ENCODE measurements at regions not wholly inside any gene's neighbourhood (a gene's known extent, or its start where the extent isn't known, plus 50 kb on each side); places are given as distances from the start of the nearest gene placed in this dataset.

- no peak for DNase-seq (ENCODE audit: low read depth in 1 of 2, low spot score in 1 of 2)
- TF ChIP-seq MAFK (IDR thresholded peaks at IDR 0.05; ENCODE audit: partially characterized antibody) = peak; percentile 17
- TF ChIP-seq JUNB (IDR thresholded peaks at IDR 0.05) = no peak
- TF ChIP-seq NPAS2 (CRISPR knock-in tag; IDR thresholded peaks at IDR 0.05; ENCODE audit: borderline replicate concordance) = no peak
- no peak for FAIRE-seq
- no peaks in the 10 kb centered on the region for H3K9me3 ChIP-seq
- CTCF ChIA-PET = interaction anchor here (1.0 kb wide), 1 partner anchor 13 kb away, joined by 3 read pairs; no protein-coding TSS in a partner anchor
- H3K4me2 ChIP-seq = no peak overlapping the region
- 4% methylated on average over 4 of the region's 4 CpGs for WGBS (ENCODE audit: missing lambda C conversion rate)
- no peak for ATAC-seq
- POLR2A ChIA-PET = no interaction called here
- H3K4me1 ChIP-seq = no peaks in the 10 kb centered on the region
- no peak overlapping the region for H3K4me3 ChIP-seq
- no peak overlapping the region for H3K27ac ChIP-seq
These were observed 61.7 kb upstream of the GUCY1A1 start for GRCh38 chr4:155604718-155605626.

GRCh38 chr4:155603360-155603891, 63.2 kb upstream of the GUCY1A1 start:
- ChIA-PET POLR2A (no interaction called here), CTCF (no interaction called here)
- WGBS (ENCODE audit: missing lambda C conversion rate) = 60% methylated on average over 6 of the region's 6 CpGs
- H3K4me1 ChIP-seq = no peaks in the 10 kb centered on the region
- no peaks in the 10 kb centered on the region for H3K9me3 ChIP-seq
- no peak overlapping the region for H3K27ac ChIP-seq
- FAIRE-seq (no peak), DNase-seq (ENCODE audit: low read depth in 1 of 2, low spot score in 1 of 2) (no peak), ATAC-seq (no peak)
- TF ChIP-seq JUN (IDR thresholded peaks at IDR 0.05) (no peak), ATOH8 (CRISPR knock-in tag; IDR thresholded peaks at IDR 0.05; ENCODE audit: low read depth) (no peak), RAD21 (conservative IDR thresholded peaks at IDR 0.05 in 1 of 2, IDR thresholded peaks at IDR 0.05 in 1 of 2) (no peak), TFCP2L1 (CRISPR knock-in tag; IDR thresholded peaks at IDR 0.05) (no peak), MAFK (IDR thresholded peaks at IDR 0.05; ENCODE audit: partially characterized antibody) (no peak), RNF2 (IDR thresholded peaks at IDR 0.05; ENCODE audit: borderline replicate concordance, low read depth) (no peak), HMGXB4 (CRISPR knock-in tag; IDR thresholded peaks at IDR 0.05; ENCODE audit: borderline replicate concordance) (no peak), CBX8 (IDR thresholded peaks at IDR 0.05) (no peak), RCOR1 (IDR thresholded peaks at IDR 0.05; ENCODE audit: low read depth, low read length) (no peak), USF2 (IDR thresholded peaks at IDR 0.05) (no peak)
- no peak overlapping the region for H3K4me2 ChIP-seq
- H3K4me3 ChIP-seq = no peak overlapping the region

- POLR2A ChIA-PET = no interaction called here
- WGBS (ENCODE audit: missing lambda C conversion rate) = 30% methylated on average over 3 of the region's 3 CpGs
- FAIRE-seq = no peak
- no peak for DNase-seq (ENCODE audit: low read depth in 1 of 2, low spot score in 1 of 2)
- Histone ChIP-seq H3K9me3 (no peaks in the 10 kb centered on the region), H3K4me3 (no peak overlapping the region), H3K27ac (no peak overlapping the region), H3K4me1 (no peaks in the 10 kb centered on the region), H3K4me2 (no peak overlapping the region)
- no peak for TF ChIP-seq NPAS2 (CRISPR knock-in tag; IDR thresholded peaks at IDR 0.05; ENCODE audit: borderline replicate concordance)
- TF ChIP-seq ELK1 (IDR thresholded peaks at IDR 0.05; ENCODE audit: low read depth, low read length) = no peak
- no peak for TF ChIP-seq HES2 (IDR thresholded peaks at IDR 0.05)
- no peak for TF ChIP-seq FOXS1 (CRISPR knock-in tag; IDR thresholded peaks at IDR 0.05)
- TF ChIP-seq CHD2 (IDR thresholded peaks at IDR 0.05; ENCODE audit: low read length, partially characterized antibody) = no peak
- ATAC-seq = no peak
- CTCF ChIA-PET = interaction anchor here (1.1 kb wide), 1 partner anchor 185 kb away, joined by 3 read pairs; no protein-coding TSS in a partner anchor
These were observed 64.1 kb upstream of the GUCY1A1 start for GRCh38 chr4:155602351-155603140.

All from A549 (cell line).